ENCODE measurements at regions not wholly inside any gene's neighbourhood (a gene's known extent, or its start where the extent isn't known, plus 50 kb on each side); places are given as distances from the start of the nearest gene placed in this dataset.

GRCh38 chr5:4001004-4001403 is 405.4 kb downstream of the IRX1 start:
- 3% methylated on average over 12 of the region's 12 CpGs for WGBS (ENCODE audit: missing lambda C conversion rate)
- POLR2A ChIA-PET: no interaction called here

DNA sequence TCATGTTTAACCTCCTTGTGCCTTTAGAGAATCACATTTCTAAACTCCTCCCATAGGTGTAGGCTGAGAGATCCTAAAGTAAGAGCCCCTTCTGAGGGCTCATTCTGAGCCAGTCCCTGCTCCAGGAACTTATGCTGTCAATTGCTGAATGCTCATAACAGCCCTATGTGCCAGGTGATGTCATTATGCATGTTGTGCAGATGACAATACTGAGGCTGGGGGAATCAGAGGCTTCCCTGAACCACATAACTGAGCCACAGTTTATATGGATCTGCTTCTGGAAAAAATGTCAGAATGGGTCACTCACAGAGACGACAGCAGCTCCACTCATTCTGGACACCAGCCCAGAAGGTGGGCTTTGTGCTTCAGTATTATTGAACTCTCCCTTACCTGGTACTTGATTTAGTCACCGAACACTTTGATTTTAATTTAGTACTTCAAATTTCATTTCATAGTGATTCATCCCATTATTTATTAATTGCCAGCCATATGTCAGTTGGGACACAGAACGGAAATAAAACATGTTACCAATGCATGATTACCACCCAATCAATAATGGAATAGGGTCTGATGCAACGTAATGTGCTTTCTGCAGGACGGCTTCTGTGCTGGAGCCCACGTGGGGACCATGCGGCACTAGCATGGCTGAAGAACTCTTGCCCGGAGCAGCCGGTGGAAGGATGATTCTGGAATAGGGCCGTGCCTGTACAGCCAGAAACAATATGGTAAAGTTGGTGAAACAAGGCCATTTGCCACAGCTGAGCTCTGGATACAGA is 406.3 kb downstream of the IRX1 start:
- POLR2A ChIA-PET: no interaction called here
- TF ChIP-seq, protein P1, sequence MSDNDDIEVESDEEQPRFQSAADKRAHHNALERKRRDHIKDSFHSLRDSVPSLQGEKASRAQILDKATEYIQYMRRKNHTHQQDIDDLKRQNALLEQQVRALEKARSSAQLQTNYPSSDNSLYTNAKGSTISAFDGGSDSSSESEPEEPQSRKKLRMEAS (IDR thresholded peaks at IDR 0.05): no peak
- TF ChIP-seq, protein P2, sequence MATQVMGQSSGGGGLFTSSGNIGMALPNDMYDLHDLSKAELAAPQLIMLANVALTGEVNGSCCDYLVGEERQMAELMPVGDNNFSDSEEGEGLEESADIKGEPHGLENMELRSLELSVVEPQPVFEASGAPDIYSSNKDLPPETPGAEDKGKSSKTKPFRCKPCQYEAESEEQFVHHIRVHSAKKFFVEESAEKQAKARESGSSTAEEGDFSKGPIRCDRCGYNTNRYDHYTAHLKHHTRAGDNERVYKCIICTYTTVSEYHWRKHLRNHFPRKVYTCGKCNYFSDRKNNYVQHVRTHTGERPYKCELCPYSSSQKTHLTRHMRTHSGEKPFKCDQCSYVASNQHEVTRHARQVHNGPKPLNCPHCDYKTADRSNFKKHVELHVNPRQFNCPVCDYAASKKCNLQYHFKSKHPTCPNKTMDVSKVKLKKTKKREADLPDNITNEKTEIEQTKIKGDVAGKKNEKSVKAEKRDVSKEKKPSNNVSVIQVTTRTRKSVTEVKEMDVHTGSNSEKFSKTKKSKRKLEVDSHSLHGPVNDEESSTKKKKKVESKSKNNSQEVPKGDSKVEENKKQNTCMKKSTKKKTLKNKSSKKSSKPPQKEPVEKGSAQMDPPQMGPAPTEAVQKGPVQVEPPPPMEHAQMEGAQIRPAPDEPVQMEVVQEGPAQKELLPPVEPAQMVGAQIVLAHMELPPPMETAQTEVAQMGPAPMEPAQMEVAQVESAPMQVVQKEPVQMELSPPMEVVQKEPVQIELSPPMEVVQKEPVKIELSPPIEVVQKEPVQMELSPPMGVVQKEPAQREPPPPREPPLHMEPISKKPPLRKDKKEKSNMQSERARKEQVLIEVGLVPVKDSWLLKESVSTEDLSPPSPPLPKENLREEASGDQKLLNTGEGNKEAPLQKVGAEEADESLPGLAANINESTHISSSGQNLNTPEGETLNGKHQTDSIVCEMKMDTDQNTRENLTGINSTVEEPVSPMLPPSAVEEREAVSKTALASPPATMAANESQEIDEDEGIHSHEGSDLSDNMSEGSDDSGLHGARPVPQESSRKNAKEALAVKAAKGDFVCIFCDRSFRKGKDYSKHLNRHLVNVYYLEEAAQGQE (IDR thresholded peaks at IDR 0.05): no peak
- TF ChIP-seq ESRRA (IDR thresholded peaks at IDR 0.05; ENCODE audit: borderline replicate concordance, low read length): no peak
- no peak for TF ChIP-seq GATA3 (IDR thresholded peaks at IDR 0.05; ENCODE audit: borderline replicate concordance)
- no peak for TF ChIP-seq ZNF302 (CRISPR knock-in tag; IDR thresholded peaks at IDR 0.05)
- TF ChIP-seq HES2 (IDR thresholded peaks at IDR 0.05): no peak
- no peak for TF ChIP-seq BHLHE40 (IDR thresholded peaks at IDR 0.05; ENCODE audit: low read depth, low read length)
- no peak for TF ChIP-seq ZFP36 (IDR thresholded peaks at IDR 0.05; ENCODE audit: borderline replicate concordance, partially characterized antibody)
- no peak for TF ChIP-seq EP300 (IDR thresholded peaks at IDR 0.05)
- no peak for TF ChIP-seq HMGXB4 (CRISPR knock-in tag; IDR thresholded peaks at IDR 0.05; ENCODE audit: borderline replicate concordance)
- no peak for TF ChIP-seq CBX8 (IDR thresholded peaks at IDR 0.05)
- no peak for TF ChIP-seq RCOR1 (IDR thresholded peaks at IDR 0.05; ENCODE audit: low read depth, low read length)
- TF ChIP-seq FOSB (CRISPR knock-in tag; IDR thresholded peaks at IDR 0.05): no peak
- no peak for TF ChIP-seq HDAC2 (IDR thresholded peaks at IDR 0.05)

More at GRCh38 chr5:4001004-4001403, 405.4 kb downstream of the IRX1 start:
- ATAC-seq (no peak), DNase-seq (ENCODE audit: low read depth in 1 of 2, low spot score in 1 of 2) (no peak), FAIRE-seq (no peak)
- TF ChIP-seq HEYL (CRISPR knock-in tag; IDR thresholded peaks at IDR 0.05): no peak
- TF ChIP-seq, protein P3, sequence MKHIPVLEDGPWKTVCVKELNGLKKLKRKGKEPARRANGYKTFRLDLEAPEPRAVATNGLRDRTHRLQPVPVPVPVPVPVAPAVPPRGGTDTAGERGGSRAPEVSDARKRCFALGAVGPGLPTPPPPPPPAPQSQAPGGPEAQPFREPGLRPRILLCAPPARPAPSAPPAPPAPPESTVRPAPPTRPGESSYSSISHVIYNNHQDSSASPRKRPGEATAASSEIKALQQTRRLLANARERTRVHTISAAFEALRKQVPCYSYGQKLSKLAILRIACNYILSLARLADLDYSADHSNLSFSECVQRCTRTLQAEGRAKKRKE (CRISPR knock-in tag; IDR thresholded peaks at IDR 0.05; ENCODE audit: low read depth): no peak
- TF ChIP-seq, protein P2 (IDR thresholded peaks at IDR 0.05): no peak
- no peak for TF ChIP-seq JUNB (IDR thresholded peaks at IDR 0.05)
- TF ChIP-seq NPAS2 (CRISPR knock-in tag; IDR thresholded peaks at IDR 0.05; ENCODE audit: borderline replicate concordance): no peak
- TF ChIP-seq RAD21 (conservative IDR thresholded peaks at IDR 0.05 in 1 of 2, IDR thresholded peaks at IDR 0.05 in 1 of 2): no peak
- TF ChIP-seq HES2 (IDR thresholded peaks at IDR 0.05): no peak
- TF ChIP-seq ELK1 (IDR thresholded peaks at IDR 0.05; ENCODE audit: low read depth, low read length): no peak
- TF ChIP-seq ZFP36 (IDR thresholded peaks at IDR 0.05; ENCODE audit: borderline replicate concordance, partially characterized antibody): no peak
- TF ChIP-seq NFE2L2 (conservative IDR thresholded peaks at IDR 0.05; ENCODE audit: low read length): no peak
- CTCF ChIA-PET: no interaction called here
- Histone ChIP-seq H3K4me2 (no peak overlapping the region), H3K9me3 (0 out of 3 replicates have a peak, but pooled peaks cover 7% of the 10 kb centered on the region), H3K4me1 (no peaks in the 10 kb centered on the region), H3K27ac (no peak overlapping the region), H3K4me3 (no peak overlapping the region)

More for the DNA sequence above, 406.3 kb downstream of the IRX1 start:
- DNase-seq (ENCODE audit: low read depth in 1 of 2, low spot score in 1 of 2): no peak
- Histone ChIP-seq H3K4me1 (no peaks in the 10 kb centered on the region), H3K27ac (no peak overlapping the region), H3K9me3 (0 out of 3 replicates have a peak, but pooled peaks cover 7% of the 10 kb centered on the region), H3K4me2 (no peak overlapping the region), H3K4me3 (no peak overlapping the region)
- no peak for FAIRE-seq
- CTCF ChIA-PET: no interaction called here
- WGBS (ENCODE audit: missing lambda C conversion rate): 30% methylated on average over 10 of the region's 10 CpGs
- ATAC-seq: no peak
